A549 (cell line): ENCODE measurements at regions not wholly inside any gene's neighbourhood (a gene's known extent, or its start where the extent isn't known, plus 50 kb on each side); places are given as distances from the start of the nearest gene placed in this dataset.

Experiments used
- ATAC-seq, 2 experiments: fragments of 200-7000 bp in 1 of 2; fragments of >200 bp in 1 of 2; cut with Nextera tagmentation in 1 of 2; cut with Tn5 transposase in 1 of 2; 3 replicates each; pipeline versions ENCODE4 v1.8.0 to v1.9.1; 2018 to 2020; ENCODE audit warnings: mild to moderate bottlenecking in 1 of 2, moderate library complexity in 1 of 2
- CTCF ChIA-PET: fragments of 300-600 bp; sonication (Branson Sonifier 250); formaldehyde crosslinking; extraction: SDS; loops from one replicate; lab custom pipeline; 2021; ENCODE audit warnings: antibody characterized with exemption, inconsistent platforms; lab: Yijun Ruan, JAX
- POLR2A ChIA-PET: fragments of 350-600 bp; formaldehyde crosslinking; extraction: SDS; loops from one replicate; lab custom pipeline; 2021; ENCODE audit warnings: antibody characterized with exemption, inconsistent platforms; lab: Yijun Ruan, JAX
- DNase-seq, 2 experiments: peaks; one replicate each; pipeline versions ENCODE4 v3.0.0 to v3.0.0-alpha.2; 2011 to 2016; ENCODE audit warnings: low read depth in 1 of 2, low spot score in 1 of 2
- FAIRE-seq: peaks from 2 replicates; lab custom pipeline; 2011; peaks lifted over from hg19 to GRCh38; lab: Jason Lieb, UNC
- H3K27ac ChIP-seq, 2 experiments: fragments of >200 bp; sonication (Bioruptor Twin); formaldehyde crosslinking; 3 replicates each; pipeline ENCODE4 v1.5.1; 2016 to 2017
- H3K4me1 ChIP-seq: fragments of >200 bp; sonication (Bioruptor Twin); formaldehyde crosslinking; 3 replicates; pipeline ENCODE4 v1.6.1; 2016
- H3K4me2 ChIP-seq: fragments of >200 bp; sonication (Bioruptor Twin); formaldehyde crosslinking; 3 replicates; pipeline ENCODE4 v1.6.1; 2016
- H3K4me3 ChIP-seq: fragments of >200 bp; sonication (Bioruptor Twin); formaldehyde crosslinking; 3 replicates; pipeline ENCODE4 v1.5.1; 2016
- H3K9me3 ChIP-seq: fragments of >200 bp; sonication (Bioruptor Twin); formaldehyde crosslinking; 3 replicates; pipeline ENCODE4 v1.6.1; 2016
- CBX2 ChIP-seq: fragments of 200-600 bp; sonication (generic); IDR thresholded peaks from 2 replicates; pipeline ENCODE4 v1.6.1; 2016; ENCODE audit warnings: low read depth, mild to moderate bottlenecking, borderline replicate concordance
- CBX8 ChIP-seq: fragments of 200-600 bp; sonication (generic); IDR thresholded peaks from 2 replicates; pipeline ENCODE4 v1.6.1; 2016
- CEBPB ChIP-seq, 2 experiments: fragments of >200 bp in 1 of 2; sonication (Bioruptor Twin) in 1 of 2; formaldehyde crosslinking in 1 of 2; IDR thresholded peaks; 2 replicates each; pipeline ENCODE4 v1.6.1; 2012 to 2016
- EHMT2 ChIP-seq: fragments of 200-600 bp; sonication (generic); IDR thresholded peaks from 2 replicates; pipeline ENCODE4 v1.6.1; 2016; ENCODE audit warnings: antibody characterized with exemption, low read depth, mild to moderate bottlenecking, moderate library complexity
- ESRRA ChIP-seq: fragments of 150-350 bp; IDR thresholded peaks from 2 replicates; pipeline ENCODE4 v1.6.1; 2014; ENCODE audit warnings: mild to moderate bottlenecking, low read length, borderline replicate concordance
- FOSB ChIP-seq: fragments of 250-450 bp; sonication (Bioruptor Pico); IDR thresholded peaks from 2 replicates; pipeline ENCODE4 v1.5.0; 2020; ENCODE audit warnings: mild to moderate bottlenecking, moderate library complexity
- HOXB13 ChIP-seq: fragments of 250-450 bp; sonication (Bioruptor Pico); IDR thresholded peaks from 2 replicates; pipeline ENCODE4 v1.5.0; 2020; ENCODE audit warnings: low read depth, mild to moderate bottlenecking, moderate library complexity
- KDM5A ChIP-seq: fragments of 200-600 bp; sonication (generic); IDR thresholded peaks from 2 replicates; pipeline ENCODE4 v1.6.1; 2016; ENCODE audit warnings: antibody characterized with exemption, mild to moderate bottlenecking
- NR3C1 ChIP-seq: fragments of >200 bp; sonication (Bioruptor Twin); formaldehyde crosslinking; IDR thresholded peaks from 3 replicates; pipeline ENCODE4 v1.6.1; 2017
- PBX3 ChIP-seq: IDR thresholded peaks from 2 replicates; pipeline ENCODE4 v1.6.1; 2012
- RNF2 ChIP-seq: fragments of 200-600 bp; sonication (generic); IDR thresholded peaks from 2 replicates; pipeline ENCODE4 v1.6.1; 2016; ENCODE audit warnings: low read depth, mild to moderate bottlenecking, antibody characterized with exemption, moderate library complexity, borderline replicate concordance
- TFCP2L1 ChIP-seq: fragments of 250-450 bp; sonication (Bioruptor Pico); IDR thresholded peaks from 2 replicates; pipeline ENCODE4 v1.5.0; 2021; ENCODE audit warnings: mild to moderate bottlenecking
- ZC3H11A ChIP-seq: fragments of 450-650 bp; IDR thresholded peaks from 2 replicates; pipeline ENCODE4 v1.6.1; 2014; ENCODE audit warnings: antibody characterized with exemption, mild to moderate bottlenecking
- ZFP36 ChIP-seq: fragments of 450-650 bp; IDR thresholded peaks from 2 replicates; pipeline ENCODE4 v1.6.1; 2014; ENCODE audit warnings: borderline replicate concordance; ENCODE audit not compliant: partially characterized antibody
- WGBS: methylation state at CpG from one replicate; pipeline ENCODE4 v1.1.6; 2017; ENCODE audit errors: missing lambda C conversion rate; 5-methylcytosine and 5-hydroxymethylcytosine counted together
- TF ChIP-seq, protein P1 (sequence below): fragments of 150-350 bp; IDR thresholded peaks from 2 replicates; pipeline ENCODE4 v1.6.1; 2014; ENCODE audit warnings: low read depth, mild to moderate bottlenecking, low read length
- TF ChIP-seq, protein P2 (sequence below): fragments of >200 bp; sonication (Bioruptor Twin); formaldehyde crosslinking; IDR thresholded peaks from 2 replicates; pipeline ENCODE4 v1.6.1; 2016
- TF ChIP-seq, protein P3 (sequence below): fragments of >200 bp; sonication (Bioruptor Twin); formaldehyde crosslinking; IDR thresholded peaks from 3 replicates; pipeline ENCODE4 v1.6.1; 2016

- no peak overlapping the region for H3K4me3 ChIP-seq
- H3K4me1 ChIP-seq = no peaks in the 10 kb centered on the region
- POLR2A ChIA-PET = no interaction called here
- no peak for DNase-seq
- no peak for TF ChIP-seq ESRRA
- TF ChIP-seq NR3C1 = no peak
- TF ChIP-seq ZC3H11A = no peak
- no peak for TF ChIP-seq HOXB13
- TF ChIP-seq CBX8 = no peak
- TF ChIP-seq CBX2 = no peak
- no peak for TF ChIP-seq KDM5A
- TF ChIP-seq TFCP2L1 (CRISPR knock-in tag) = no peak
- TF ChIP-seq FOSB (CRISPR knock-in tag) = no peak
- TF ChIP-seq, protein P1, sequence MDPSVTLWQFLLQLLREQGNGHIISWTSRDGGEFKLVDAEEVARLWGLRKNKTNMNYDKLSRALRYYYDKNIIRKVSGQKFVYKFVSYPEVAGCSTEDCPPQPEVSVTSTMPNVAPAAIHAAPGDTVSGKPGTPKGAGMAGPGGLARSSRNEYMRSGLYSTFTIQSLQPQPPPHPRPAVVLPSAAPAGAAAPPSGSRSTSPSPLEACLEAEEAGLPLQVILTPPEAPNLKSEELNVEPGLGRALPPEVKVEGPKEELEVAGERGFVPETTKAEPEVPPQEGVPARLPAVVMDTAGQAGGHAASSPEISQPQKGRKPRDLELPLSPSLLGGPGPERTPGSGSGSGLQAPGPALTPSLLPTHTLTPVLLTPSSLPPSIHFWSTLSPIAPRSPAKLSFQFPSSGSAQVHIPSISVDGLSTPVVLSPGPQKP = no peak
- no peak for TF ChIP-seq RNF2
- no peak for TF ChIP-seq ZFP36
- ATAC-seq = no peak
- WGBS = 43% methylated on average over 1 of the region's 1 CpG
- no peak overlapping the region for H3K27ac ChIP-seq
- FAIRE-seq = no peak
- CTCF ChIA-PET = no interaction called here
- H3K9me3 ChIP-seq = no peaks in the 10 kb centered on the region
- H3K4me2 ChIP-seq = no peak overlapping the region
Observed at GRCh38 chr13:63327584-63327983, 1911.9 kb upstream of the PCDH20 start.

DNA sequence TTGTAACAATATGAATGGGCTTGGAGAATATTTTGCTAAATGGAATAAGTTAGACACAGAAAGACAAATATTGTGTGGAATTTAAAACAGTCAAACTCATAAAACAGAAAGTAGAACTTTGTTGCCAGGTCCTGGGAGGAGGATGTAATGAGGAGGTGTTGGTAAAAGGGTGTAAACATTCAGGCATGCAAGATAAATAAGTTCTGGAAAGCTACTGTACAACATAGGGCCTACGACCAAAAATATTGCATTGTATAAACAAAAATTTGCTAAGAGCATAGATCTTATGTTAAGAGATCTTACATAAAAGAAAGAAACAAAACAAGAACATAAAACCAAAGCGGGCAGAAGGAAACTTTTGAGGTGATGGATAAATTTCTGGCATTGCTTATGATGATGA is 1907.8 kb upstream of the PCDH20 start:
- Histone ChIP-seq H3K4me1 (no peaks in the 10 kb centered on the region), H3K4me2 (no peak overlapping the region), H3K9me3 (no peaks in the 10 kb centered on the region), H3K4me3 (no peak overlapping the region), H3K27ac (no peak overlapping the region)
- ChIA-PET CTCF (no interaction called here), POLR2A (no interaction called here)
- WGBS = 47% methylated on average over 2 of the region's 2 CpGs
- DNase-seq (no peak), ATAC-seq (no peak), FAIRE-seq (no peak)
- TF ChIP-seq CEBPB (IDR thresholded peaks at IDR 0.05) = no peak
- TF ChIP-seq, protein P2, sequence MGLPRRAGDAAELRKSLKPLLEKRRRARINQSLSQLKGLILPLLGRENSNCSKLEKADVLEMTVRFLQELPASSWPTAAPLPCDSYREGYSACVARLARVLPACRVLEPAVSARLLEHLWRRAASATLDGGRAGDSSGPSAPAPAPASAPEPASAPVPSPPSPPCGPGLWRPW = no peak

GRCh38 chr13:63311587-63311986 is 1895.9 kb upstream of the PCDH20 start:
- FAIRE-seq (no peak), DNase-seq (no peak), ATAC-seq (no peak)
- H3K27ac ChIP-seq = no peak overlapping the region
- 42% methylated on average over 1 of the region's 1 CpG for WGBS
- no peak for TF ChIP-seq TFCP2L1 (CRISPR knock-in tag)
- no peak for TF ChIP-seq RNF2
- no peak for TF ChIP-seq CBX2
- TF ChIP-seq CBX8 = no peak
- no peak for TF ChIP-seq FOSB (CRISPR knock-in tag)
- TF ChIP-seq PBX3 = no peak
- TF ChIP-seq, protein P3, sequence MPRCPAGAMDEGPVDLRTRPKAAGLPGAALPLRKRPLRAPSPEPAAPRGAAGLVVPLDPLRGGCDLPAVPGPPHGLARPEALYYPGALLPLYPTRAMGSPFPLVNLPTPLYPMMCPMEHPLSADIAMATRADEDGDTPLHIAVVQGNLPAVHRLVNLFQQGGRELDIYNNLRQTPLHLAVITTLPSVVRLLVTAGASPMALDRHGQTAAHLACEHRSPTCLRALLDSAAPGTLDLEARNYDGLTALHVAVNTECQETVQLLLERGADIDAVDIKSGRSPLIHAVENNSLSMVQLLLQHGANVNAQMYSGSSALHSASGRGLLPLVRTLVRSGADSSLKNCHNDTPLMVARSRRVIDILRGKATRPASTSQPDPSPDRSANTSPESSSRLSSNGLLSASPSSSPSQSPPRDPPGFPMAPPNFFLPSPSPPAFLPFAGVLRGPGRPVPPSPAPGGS = no peak
- TF ChIP-seq EHMT2 = no peak
- no peak overlapping the region for H3K4me2 ChIP-seq
- ChIA-PET POLR2A (no interaction called here), CTCF (no interaction called here)
- H3K4me1 ChIP-seq = no peaks in the 10 kb centered on the region
- no peaks in the 10 kb centered on the region for H3K9me3 ChIP-seq
- no peak overlapping the region for H3K4me3 ChIP-seq
